ENCODE measurements at regions not wholly inside any gene's neighbourhood (a gene's known extent, or its start where the extent isn't known, plus 50 kb on each side); places are given as distances from the start of the nearest gene placed in this dataset.

- Mint-ChIP-seq H3K4me1 (peaks cover 9% of the 10 kb centered on the region), H3K27me3 (ENCODE audit: insufficient read depth) (no peaks in the 10 kb centered on the region), H3K36me3 (ENCODE audit: low read depth) (no peaks in the 10 kb centered on the region), H3K9me3 (peaks cover 13% of the 10 kb centered on the region), H3K4me3 (no peak overlapping the region), H3K27ac (no peak overlapping the region)
- WGBS, 2 experiments (ENCODE audit: insufficient coverage in 1 of 2, insufficient read length in 1 of 2) = 88% methylated on average over 3 to 4 of the region's 4 CpGs
- Histone ChIP-seq H3K27ac (ENCODE audit: low read depth, low read length) (no peak overlapping the region), H3K9ac (ENCODE audit: extremely low read depth, low read length, poor library complexity, severe bottlenecking) (no peak overlapping the region), H3K4me3 (ENCODE audit: low read length) (no peak overlapping the region), H3K36me3 (ENCODE audit: control insufficient read depth, insufficient read depth, low read length) (no peaks in the 10 kb centered on the region), H3K9me3 (ENCODE audit: control insufficient read depth, low read length) (peaks cover 8% of the 10 kb centered on the region), H3K27me3 (ENCODE audit: control insufficient read depth, insufficient read depth, low read length, poor library complexity, severe bottlenecking) (no peaks in the 10 kb centered on the region), H3K4me1 (ENCODE audit: control insufficient read depth, insufficient read depth, low read length) (no peaks in the 10 kb centered on the region)
- TF ChIP-seq, protein P1, sequence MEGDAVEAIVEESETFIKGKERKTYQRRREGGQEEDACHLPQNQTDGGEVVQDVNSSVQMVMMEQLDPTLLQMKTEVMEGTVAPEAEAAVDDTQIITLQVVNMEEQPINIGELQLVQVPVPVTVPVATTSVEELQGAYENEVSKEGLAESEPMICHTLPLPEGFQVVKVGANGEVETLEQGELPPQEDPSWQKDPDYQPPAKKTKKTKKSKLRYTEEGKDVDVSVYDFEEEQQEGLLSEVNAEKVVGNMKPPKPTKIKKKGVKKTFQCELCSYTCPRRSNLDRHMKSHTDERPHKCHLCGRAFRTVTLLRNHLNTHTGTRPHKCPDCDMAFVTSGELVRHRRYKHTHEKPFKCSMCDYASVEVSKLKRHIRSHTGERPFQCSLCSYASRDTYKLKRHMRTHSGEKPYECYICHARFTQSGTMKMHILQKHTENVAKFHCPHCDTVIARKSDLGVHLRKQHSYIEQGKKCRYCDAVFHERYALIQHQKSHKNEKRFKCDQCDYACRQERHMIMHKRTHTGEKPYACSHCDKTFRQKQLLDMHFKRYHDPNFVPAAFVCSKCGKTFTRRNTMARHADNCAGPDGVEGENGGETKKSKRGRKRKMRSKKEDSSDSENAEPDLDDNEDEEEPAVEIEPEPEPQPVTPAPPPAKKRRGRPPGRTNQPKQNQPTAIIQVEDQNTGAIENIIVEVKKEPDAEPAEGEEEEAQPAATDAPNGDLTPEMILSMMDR (conservative IDR thresholded peaks at IDR 0.05) = no peak
- DNase-seq = no peak
Measured at GRCh38 chr1:59104191-59104760, 192.6 kb upstream of the FGGY start.

GRCh38 chr1:59105548-59106507, 191.1 kb upstream of the FGGY start:
- no peak overlapping the region for H3K4me3 Mint-ChIP-seq
- H3K9ac ChIP-seq (ENCODE audit: extremely low read depth, low read length, poor library complexity, severe bottlenecking) = no peak overlapping the region
- peaks cover 8% of the 10 kb centered on the region for H3K9me3 ChIP-seq (ENCODE audit: control insufficient read depth, low read length)
- H3K36me3 Mint-ChIP-seq (ENCODE audit: low read depth) = no peaks in the 10 kb centered on the region
- TF ChIP-seq, protein P1 (conservative IDR thresholded peaks at IDR 0.05) = no peak
- H3K27me3 ChIP-seq (ENCODE audit: control insufficient read depth, insufficient read depth, low read length, poor library complexity, severe bottlenecking) = no peaks in the 10 kb centered on the region
- H3K27ac Mint-ChIP-seq = no peak overlapping the region
- H3K27me3 Mint-ChIP-seq (ENCODE audit: insufficient read depth) = no peaks in the 10 kb centered on the region
- H3K9me3 Mint-ChIP-seq = peaks cover 12% of the 10 kb centered on the region
- 90 to 93% methylated on average over 5 to 7 of the region's 7 CpGs for WGBS, 2 experiments (ENCODE audit: insufficient coverage in 1 of 2, insufficient read length in 1 of 2)
- no peak overlapping the region for H3K27ac ChIP-seq (ENCODE audit: low read depth, low read length)
- H3K4me1 ChIP-seq (ENCODE audit: control insufficient read depth, insufficient read depth, low read length) = no peaks in the 10 kb centered on the region
- H3K36me3 ChIP-seq (ENCODE audit: control insufficient read depth, insufficient read depth, low read length) = no peaks in the 10 kb centered on the region
- peaks cover 9% of the 10 kb centered on the region for H3K4me1 Mint-ChIP-seq
- DNase-seq = no peak
- no peak overlapping the region for H3K4me3 ChIP-seq (ENCODE audit: low read length)

GRCh38 chr1:59107516-59107915, 189.4 kb upstream of the FGGY start:
- Mint-ChIP-seq H3K36me3 (ENCODE audit: low read depth) (no peaks in the 10 kb centered on the region), H3K4me1 (peaks cover 9% of the 10 kb centered on the region), H3K4me3 (no peak overlapping the region), H3K9me3 (no peaks in the 10 kb centered on the region), H3K27me3 (ENCODE audit: insufficient read depth) (no peaks in the 10 kb centered on the region), H3K27ac (no peak overlapping the region)
- Histone ChIP-seq H3K4me1 (ENCODE audit: control insufficient read depth, insufficient read depth, low read length) (no peaks in the 10 kb centered on the region), H3K9me3 (ENCODE audit: control insufficient read depth, low read length) (no peaks in the 10 kb centered on the region), H3K27me3 (ENCODE audit: control insufficient read depth, insufficient read depth, low read length, poor library complexity, severe bottlenecking) (no peaks in the 10 kb centered on the region), H3K36me3 (ENCODE audit: control insufficient read depth, insufficient read depth, low read length) (no peaks in the 10 kb centered on the region), H3K27ac (ENCODE audit: low read depth, low read length) (no peak overlapping the region), H3K9ac (ENCODE audit: extremely low read depth, low read length, poor library complexity, severe bottlenecking) (no peak overlapping the region), H3K4me3 (ENCODE audit: low read length) (no peak overlapping the region)
- TF ChIP-seq, protein P1 (conservative IDR thresholded peaks at IDR 0.05) = no peak
- 95 to 100% methylated on average over 1 to 5 of the region's 5 CpGs for WGBS, 2 experiments (ENCODE audit: insufficient coverage in 1 of 2, insufficient read length in 1 of 2)
- DNase-seq = no peak

Data from endodermal cell (in vitro differentiated cells).